Stimulated activated CD8-positive, alpha-beta memory T cell treated with anti-CD3 and anti-CD28 coated beads, Interleukin-7, amount 100 ng/mL, for 4 hours (primary cell): ENCODE measurements at regions not wholly inside any gene's neighbourhood (a gene's known extent, or its start where the extent isn't known, plus 50 kb on each side); places are given as distances from the start of the nearest gene placed in this dataset.
"Not testable (repeated sequence)": the region's sequence is repeated elsewhere in the genome, so short reads cannot be mapped to it uniquely, and the experiment has no call there.

Experiments
- DNase-seq, 2 donors: peaks; one replicate each; pipeline ENCODE4 v3.0.0-alpha.2; 2020; ENCODE audit warnings: low read depth in 2 of 2

DNA sequence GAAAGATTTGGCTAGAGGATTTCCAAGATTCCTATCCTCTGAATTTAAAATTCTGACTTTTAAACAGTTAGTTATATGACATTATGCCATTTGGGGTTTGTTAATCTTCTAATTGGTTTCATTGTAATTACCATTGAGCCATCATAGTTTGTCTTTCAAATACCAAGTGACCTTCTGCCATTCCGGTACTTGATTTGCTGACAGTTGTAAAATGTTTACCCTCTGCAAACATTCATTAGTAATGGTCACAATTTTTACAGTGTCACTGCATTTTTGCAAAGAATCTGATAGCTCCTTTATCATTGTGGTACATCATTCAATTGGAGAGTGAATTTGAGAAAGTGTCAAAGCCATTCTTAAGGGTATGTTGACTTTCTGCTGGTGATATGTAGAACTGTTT, 645.0 kb upstream of the TBL1XR1 start:
- DNase-seq: no peak

DNA sequence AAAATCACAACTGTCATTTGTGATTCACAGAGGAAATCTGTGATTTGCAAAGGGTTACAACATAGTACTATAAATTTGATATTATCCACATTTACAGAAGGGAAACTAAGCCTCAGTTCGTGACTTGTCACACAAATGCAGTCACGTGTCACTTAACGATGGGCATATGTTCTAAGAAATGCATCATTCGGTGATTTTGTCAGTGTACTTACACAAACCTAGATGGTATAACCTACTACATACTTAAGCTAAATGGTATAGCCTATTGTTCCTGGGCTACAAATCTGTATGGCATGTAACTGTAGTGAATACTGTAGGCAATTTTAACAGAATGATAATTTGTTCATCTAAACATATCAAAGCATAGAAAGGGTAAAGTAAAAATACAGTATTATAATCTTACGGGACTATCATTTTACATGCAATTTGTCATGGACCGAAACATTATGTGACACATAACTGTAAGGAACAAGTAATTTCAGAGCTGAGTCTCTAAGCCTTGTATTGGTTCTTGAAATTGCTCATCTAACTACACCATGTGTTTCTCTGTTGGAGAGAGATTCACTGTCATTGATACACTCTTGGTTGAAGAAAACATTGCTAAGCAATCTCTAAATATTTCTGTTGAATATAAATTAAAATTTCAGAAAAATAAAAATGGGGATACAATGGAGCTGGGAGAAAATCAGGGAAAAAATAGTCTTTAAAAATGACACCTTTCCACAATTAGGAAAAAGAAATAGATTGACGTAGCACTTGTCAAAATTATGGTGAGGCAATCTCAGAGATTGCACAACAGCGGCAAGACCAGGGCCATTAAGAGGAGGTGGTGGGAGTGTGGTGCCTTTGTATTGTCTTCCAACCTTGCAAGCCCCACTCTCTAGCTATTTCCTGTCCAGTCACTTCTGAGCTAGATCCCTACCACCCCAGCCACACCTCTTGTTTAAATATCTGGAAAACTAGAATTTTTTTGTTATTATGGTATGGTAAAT, 645.8 kb upstream of the TBL1XR1 start:
- DNase-seq: no peak

DNA sequence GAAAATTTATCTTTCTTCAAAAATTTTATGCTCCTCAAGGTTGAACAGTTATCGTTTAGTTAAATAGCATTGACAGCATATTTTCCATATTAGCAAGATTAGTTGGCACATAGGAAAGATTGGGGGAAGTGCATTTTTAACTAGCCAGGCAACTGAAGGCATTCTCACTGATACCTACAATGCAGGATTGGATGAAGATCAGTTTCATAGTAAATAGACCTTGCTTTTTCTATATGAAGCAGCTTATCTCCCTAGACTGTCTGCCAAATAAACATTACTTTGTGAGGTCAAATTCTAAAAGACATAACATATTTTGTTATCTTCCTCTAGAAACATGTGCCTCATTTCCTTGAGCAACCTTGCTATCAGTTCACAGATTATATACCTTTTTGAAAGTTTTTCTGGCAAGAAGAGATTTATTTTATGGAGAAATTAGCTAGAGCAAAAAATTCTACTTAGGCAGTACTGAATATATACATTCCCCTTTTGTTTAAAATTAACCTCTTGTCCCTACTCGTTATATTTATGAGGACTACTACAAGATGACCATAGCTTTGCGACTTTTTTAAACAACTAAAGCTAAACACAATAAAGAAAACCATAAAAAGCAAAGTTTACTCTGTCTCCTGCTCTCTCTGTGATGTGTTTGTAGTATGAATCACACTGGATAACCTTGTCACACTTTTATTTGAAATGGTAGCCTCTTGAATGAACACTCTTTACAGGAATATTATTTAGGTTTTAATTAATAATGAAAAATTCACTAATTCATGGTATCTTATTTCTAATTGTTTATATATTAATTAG, 654.9 kb upstream of the TBL1XR1 start:
- no peak for DNase-seq

DNA sequence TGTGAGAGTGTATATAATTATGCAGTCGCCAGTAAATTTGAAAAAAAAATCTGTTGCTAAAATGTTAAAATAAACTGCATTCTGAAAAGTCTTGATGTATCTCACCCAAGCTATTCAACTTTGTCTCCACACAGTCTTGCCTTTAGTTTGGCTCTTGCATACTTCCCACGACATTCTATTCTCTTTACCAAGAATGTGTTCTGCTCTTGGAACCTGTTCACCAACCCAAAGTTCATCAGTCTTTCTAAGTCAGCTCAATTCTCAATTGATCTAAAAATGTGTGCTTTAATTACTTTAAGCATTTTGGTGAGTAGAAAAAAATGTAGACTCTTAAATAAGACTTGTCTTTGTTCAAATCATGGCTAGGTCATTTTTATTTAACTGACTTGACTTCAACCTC, 657.7 kb upstream of the TBL1XR1 start:
- DNase-seq: no peak

DNA sequence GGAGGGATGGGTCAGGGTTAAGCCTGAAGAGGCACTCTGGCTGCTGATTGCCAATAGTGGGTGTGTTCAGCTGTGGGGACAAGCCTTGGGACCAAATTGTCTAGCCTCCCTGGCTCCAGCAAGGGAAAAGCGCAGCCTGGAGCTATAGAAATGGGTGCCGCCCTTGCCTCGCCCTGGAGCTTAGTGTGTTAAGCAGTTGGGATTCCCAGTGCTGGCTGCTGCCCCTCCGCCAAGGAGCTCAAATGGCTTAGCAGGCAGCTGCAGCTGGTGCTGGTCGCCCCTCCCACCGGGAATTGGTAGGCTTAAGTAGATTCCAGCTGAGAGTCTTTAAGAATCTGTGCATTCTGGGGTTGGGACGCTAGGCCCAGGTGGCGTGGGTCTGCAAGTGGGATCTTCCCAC, 662.9 kb upstream of the TBL1XR1 start:
- no peak for DNase-seq

DNA sequence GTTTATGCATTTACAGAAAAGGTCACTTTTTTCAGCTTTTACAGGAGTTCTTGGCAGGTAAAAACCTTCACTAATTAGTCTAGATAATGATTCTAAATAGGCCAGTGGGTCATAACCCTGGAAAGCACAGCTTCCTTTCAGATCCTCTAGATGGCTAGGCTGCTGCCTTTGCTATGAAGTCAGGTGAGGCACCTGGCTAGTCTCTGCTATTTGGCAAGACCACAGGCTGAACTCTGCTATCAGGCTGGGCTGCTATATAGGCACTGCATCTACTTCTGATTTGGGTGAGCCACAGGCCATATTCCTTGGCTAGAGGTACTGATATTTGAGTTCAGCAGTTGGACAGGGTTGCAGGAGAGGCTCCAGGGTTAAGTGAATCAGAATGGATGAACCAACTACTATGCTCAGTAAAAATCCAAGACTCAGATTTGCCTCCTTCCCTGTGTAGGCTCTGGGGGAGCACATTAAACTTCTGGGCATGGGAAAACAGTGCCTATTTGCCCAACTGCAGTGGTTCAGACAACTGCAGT, 665.7 kb upstream of the TBL1XR1 start:
- DNase-seq: no peak

DNA sequence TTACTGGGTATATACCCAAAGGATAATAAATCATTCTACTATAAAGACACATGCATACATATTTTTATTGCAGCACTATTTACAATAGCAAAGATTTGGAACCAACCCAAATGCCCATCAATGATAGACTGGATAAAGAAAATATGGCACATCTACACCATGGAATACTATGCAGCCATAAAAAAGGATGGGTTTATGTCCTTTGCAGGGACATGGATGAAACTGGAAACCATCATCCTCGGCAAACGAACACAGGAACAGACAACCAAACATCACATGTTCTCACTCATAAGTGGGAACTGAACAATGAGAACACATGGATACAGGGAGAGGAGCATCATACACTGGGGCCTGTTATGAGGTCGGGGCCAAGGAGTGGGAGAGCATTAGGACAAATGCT, 665.0 kb upstream of the KCNMB2 start:
- not testable (repeated sequence) for DNase-seq

DNA sequence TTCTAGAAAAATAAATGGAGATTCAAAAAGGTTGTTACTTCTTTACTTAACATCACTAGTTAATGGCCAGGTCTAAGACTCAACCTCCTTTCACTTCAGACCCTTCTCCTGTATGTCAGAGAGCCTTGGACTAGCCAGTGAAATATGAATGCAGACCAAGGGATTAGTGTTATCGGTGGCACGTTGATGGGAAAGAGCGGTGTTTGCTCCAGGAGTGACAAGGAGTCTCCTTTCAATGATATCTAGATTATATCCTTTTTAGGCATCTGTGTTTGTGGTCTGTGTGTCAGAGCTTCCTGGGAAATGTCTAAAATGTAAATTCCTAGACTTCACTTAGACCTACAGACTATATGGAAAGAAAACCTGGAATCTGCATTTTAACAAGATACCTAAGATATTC, 658.0 kb upstream of the KCNMB2 start:
- no peak for DNase-seq

DNA sequence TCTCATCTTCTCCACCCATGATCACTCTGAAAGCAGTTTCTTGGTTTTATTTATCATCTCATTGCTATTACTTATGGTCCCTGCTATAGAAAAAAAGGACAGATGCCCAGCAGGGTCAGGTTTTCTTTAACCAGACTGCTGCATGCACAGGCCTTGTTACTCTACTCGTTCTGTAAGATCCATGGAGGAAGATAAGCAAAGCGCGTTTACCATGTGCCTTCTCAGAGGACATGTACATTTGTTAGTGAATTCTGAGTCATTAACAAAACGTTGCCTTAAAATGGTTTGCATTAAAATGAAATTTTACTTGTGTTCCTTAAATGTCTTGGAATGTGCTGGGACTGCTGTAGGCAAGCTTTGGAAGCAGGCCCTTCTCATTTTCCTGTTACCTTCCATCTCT, 657.3 kb upstream of the KCNMB2 start:
- no peak for DNase-seq

DNA sequence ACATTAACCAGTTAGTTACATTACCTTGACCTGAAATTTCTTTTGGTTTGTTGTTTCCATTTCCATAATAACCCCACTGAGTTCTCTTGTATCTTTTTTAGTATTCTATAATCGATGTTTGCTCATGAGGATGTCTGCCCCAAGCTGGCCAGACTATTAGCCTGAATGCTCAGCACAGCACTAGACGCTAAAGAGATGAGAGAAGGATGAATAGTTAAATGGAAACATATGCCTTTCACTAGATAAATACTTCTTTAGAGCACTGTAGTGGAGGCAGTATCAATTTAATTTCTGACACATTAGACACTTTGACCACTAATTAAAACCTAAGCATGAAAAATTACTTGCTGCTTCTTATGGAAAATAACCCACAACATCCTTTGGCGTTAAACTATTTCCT, 654.9 kb upstream of the KCNMB2 start:
- DNase-seq: no peak

DNA sequence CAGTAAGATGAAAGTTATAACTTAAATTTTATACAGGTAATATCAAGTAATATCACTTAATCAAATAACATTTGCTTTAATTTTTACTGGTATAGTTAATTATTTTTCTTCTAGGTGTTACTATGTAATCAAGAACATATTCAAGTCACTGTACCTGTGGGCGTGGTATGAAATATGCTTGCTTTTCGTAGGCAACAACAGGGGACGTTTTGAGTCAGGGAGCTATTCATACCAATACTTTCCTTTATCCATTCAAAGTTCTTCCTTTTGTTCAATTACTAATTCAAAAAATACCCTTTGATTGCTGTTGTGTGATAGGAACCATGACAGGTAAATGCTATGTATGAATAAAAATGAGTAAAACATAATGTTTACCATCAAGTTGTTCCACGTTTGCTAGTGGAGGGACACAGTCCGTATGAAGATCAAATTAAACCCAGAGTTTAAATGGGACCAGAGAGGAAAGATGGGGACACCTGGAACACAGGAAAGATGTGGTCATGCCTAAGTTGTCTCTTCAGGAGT, 654.0 kb upstream of the KCNMB2 start:
- no peak for DNase-seq

DNA sequence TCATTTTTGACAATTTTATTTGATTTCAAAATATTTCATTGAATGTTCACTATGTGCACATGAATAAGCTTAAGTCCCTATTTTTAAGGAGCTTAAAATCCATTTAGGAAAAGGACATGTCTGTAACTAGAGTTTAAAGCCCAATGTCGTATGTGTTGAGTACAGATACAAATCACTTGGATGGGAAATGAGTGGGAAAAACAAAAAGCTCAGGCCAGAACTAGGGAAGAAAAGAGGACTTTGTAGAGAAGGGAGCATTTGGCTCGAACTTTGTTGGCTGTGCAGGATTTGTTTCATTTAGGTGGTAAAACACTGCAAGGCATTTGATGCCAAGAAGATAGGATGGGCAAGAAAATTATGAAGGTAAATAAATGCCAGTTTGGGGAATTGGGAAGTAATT, 653.1 kb upstream of the KCNMB2 start:
- DNase-seq: no peak

DNA sequence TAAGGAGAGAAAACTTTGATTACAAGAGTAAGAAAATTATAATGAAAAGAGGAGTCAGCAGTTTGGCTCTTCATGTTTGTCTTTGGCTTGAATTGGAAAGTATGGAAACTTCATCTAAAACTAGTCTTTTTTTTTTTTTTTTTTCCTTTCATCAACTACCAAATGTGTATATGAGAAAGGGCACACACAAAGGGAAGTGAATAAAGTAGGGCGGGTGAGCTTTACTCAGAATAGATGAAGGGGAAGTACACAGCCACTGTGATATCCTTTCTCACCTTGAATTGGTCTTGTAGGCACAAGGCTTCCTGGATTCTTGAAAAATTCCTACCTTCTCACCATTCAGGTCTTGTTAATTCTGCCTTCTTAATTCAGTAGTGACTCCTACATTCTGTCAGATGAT, 652.3 kb upstream of the KCNMB2 start:
- no peak for DNase-seq

DNA sequence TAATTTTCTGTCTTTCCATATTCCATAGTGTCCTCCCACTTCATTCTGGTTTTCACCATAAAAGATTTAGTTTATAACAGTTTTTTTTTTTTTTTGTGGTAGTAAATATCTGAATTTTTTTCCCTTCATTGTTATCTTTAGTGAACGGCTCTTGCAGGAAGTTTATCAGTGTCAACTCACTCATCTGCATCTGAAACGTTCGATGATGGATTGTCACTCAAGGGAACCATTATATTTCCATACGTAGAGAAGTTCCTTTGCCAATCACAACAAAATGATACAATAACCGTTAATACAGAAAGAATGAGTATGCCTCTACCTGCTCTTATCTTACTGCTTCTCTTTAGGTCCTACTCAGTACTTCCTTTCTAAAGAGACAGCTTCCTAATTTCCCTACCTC, 651.2 kb upstream of the KCNMB2 start:
- DNase-seq: no peak

DNA sequence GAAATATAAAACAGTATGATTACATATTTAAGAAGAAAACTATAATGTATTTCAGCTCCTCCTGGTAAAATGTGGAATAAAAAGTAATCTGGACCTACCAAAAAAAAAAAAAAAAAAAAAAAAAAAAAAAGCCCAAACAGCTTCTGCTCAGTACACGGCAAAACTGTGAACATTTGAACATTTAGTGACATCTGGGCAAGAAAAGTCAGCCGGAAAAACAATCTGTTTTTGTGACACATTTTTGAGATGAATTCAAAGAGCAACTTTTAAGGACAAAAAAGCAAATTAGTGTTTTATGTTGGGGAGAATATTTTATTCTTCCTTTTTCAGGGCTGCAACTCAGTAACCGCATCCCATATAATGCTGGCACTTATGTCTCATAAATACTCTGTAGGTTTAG, 649.7 kb upstream of the KCNMB2 start:
- DNase-seq: no peak

DNA sequence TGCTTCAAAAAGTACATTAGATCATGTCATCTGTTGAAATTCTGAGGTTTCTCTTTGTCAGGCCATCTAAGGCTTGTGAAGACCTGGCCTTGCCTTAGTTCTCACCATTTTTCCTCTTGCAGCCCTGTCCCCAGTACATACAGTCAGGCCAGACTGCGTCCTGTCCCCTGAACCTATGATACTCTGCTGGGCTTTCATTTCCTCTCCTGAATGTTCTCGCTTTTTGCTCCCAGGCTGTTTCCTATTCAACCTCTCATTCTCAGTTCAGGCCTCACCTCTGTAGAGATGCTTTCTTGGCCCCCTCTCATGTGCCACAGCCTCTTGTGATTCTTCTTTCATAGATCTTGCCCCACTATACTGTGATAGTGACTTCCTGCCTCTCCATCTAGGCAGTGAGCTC, 648.8 kb upstream of the KCNMB2 start:
- DNase-seq: no peak

DNA sequence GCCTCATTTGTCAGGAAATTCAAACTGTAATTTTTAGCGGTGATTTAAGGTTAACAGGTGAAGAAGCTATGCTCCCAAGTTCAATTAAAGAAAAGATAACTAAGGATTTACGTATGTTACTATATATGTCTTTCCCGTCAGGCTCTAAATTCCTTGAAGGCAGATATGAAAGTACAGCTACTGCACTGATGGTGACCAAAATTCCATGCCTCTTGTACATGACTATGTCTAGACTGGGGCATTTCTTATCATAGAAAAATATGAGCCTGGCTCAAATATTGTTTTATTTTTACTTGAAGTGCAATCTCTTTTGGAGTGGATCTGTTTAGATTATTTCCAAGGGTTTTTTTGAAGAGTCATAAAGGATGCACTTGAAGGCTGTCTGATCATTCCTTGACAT, 647.1 kb upstream of the KCNMB2 start:
- DNase-seq: no peak

DNA sequence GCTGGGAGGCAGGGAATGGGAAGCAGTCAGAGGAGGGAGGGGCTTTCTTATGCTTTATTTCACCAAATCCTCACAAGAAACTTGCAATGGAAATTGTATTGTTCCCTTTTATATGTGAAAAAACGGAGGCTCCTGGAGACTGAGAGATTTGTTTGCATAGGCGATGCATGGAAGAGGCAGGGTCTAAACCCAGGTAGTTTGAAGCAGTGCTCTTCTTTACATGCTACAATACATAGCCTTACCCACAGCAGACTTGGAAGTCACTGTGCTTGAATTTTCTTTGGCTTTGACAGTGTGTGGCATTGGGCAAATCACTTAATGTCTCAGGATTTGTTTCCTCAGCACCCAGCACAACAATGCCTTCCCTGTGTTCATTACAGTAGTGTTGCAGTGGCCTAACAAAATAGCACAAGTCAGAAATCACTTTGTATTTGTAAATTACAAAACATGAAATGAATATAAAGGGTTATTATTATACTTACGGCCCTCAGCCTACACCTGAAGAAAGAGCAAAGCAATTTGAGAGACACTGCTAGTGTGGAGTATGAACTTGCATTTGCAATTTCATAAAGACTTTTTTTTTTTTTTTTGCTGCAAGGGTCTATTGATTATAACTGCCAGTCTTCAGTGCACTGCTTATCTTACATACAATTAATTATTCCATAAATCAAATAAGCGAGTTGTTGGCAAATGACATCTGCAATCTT, 646.4 kb upstream of the KCNMB2 start:
- DNase-seq: no peak

DNA sequence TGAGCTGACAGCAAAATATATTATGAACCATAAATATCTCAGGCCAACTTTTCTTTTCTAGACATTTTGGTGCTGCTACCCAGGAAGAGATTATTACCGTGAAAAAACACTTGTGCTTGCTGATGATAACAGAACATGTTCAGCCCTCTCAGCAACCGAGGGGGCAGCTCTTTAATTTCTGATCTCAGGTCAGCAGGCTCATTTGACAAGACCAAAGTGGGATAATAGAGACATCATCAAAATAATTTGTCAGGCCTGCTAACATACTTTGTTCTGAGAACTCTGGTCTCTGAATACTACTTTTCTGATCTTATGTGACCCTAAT, 645.9 kb upstream of the KCNMB2 start:
- no peak for DNase-seq

DNA sequence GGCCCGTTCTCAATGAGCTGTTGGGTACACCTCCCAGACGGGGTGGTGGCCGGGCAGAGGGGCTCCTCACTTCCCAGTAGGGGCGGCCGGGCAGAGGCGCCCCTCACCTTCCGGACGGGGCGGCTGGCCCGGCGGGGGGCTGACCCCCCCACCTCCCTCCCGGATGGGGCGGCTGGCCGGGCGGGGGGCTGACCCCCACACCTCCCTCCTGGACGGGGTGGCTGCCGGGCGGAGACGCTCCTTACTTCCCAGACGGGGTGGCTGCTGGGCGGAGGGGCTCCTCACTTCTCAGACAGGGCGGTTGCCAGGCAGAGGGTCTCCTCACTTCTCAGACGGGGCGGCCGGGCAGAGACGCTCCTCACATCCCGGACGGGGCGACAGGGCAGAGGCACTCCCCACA, 644.7 kb upstream of the KCNMB2 start:
- DNase-seq: not testable (repeated sequence)

DNA sequence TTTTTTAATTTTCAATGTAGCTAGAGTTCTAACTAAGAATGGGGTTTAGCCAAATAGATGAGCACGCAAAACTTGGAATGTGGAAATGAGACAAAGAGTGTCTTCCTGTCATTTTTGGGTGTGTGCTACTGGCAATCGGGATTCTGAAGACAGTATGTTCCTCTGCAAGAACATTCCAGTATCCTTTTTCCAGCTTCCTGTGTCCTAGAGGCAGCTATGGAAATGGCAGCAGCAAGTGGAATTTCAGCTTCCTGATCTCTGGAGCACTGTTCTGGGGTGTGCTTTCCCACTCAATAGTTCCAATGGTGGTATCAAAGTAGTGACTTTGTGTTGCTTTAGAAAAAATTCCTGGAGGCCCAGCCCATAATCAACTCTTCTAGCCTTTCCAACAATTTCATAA, 642.9 kb upstream of the KCNMB2 start:
- DNase-seq: no peak
